GM12878 (cell line): ENCODE measurements at regions not wholly inside any gene's neighbourhood (a gene's known extent, or its start where the extent isn't known, plus 50 kb on each side); places are given as distances from the start of the nearest gene placed in this dataset.

Source experiments
- CTCF ChIP-seq, 3 experiments: IDR thresholded peaks in 2 of 3; conservative IDR thresholded peaks in 1 of 3; 2 replicates each; pipeline ENCODE4 v1.5.1; 2011; ENCODE audit warnings: low read depth in 3 of 3, low read length in 3 of 3, mild to moderate bottlenecking in 3 of 3, control low read depth in 2 of 3, moderate library complexity in 2 of 3, inconsistent platforms in 1 of 3, mixed read lengths in 1 of 3; ENCODE audit not compliant: control insufficient read depth in 2 of 3, insufficient read depth in 1 of 3; ENCODE audit errors: extremely low read depth in 1 of 3
- E2F8 ChIP-seq: fragments of 450-650 bp; IDR thresholded peaks from 2 replicates; pipeline ENCODE4 v1.6.1; 2018; ENCODE audit warnings: mild to moderate bottlenecking, low read depth, moderate library complexity; ENCODE audit not compliant: partially characterized antibody
- EGR1 ChIP-seq, 2 experiments: IDR thresholded peaks; 1 replicate in 1 of 2; 2 replicates in 1 of 2; pipeline ENCODE4 v1.6.1; 2011 to 2012; ENCODE audit warnings: low read depth in 2 of 2, low read length in 2 of 2, borderline replicate concordance in 1 of 2, mild to moderate bottlenecking in 1 of 2, moderate library complexity in 1 of 2
- ETV6 ChIP-seq, 2 experiments: fragments of 450-650 bp in 1 of 2; IDR thresholded peaks in 1 of 2; conservative IDR thresholded peaks in 1 of 2; 2 replicates each; pipeline ENCODE4 v1.6.1; 2014; ENCODE audit warnings: antibody characterized with exemption in 1 of 2, borderline replicate concordance in 1 of 2, low read depth in 1 of 2, mild to moderate bottlenecking in 1 of 2, moderate library complexity in 1 of 2
- GABPA ChIP-seq: IDR thresholded peaks from 2 replicates; pipeline ENCODE4 v1.6.1; 2014; ENCODE audit warnings: antibody characterized with exemption, low read depth, mild to moderate bottlenecking, inconsistent platforms
- HDAC6 ChIP-seq: fragments of 200-600 bp; sonication (generic); IDR thresholded peaks from one replicate; pipeline ENCODE4 v1.8.0; 2017; ENCODE audit warnings: antibody characterized with exemption; ENCODE audit not compliant: unreplicated experiment
- POLR2A ChIP-seq: IDR thresholded peaks from 2 replicates; pipeline ENCODE4 v1.6.1; 2011; ENCODE audit warnings: low read depth, mild to moderate bottlenecking, low read length

GRCh38 chr9:86821006-86821845 lies 126.1 kb downstream of the GAS1 start:
- TF ChIP-seq CTCF (IDR thresholded peaks at IDR 0.05 in 2 of 3, conservative IDR thresholded peaks at IDR 0.05 in 1 of 3; ENCODE audit: control insufficient read depth in 2 of 3, extremely low read depth in 1 of 3, insufficient read depth in 1 of 3, low read depth in 3 of 3, low read length in 3 of 3) (no peak), ETV6 (conservative IDR thresholded peaks at IDR 0.05 in 1 of 2, IDR thresholded peaks at IDR 0.05 in 1 of 2; ENCODE audit: borderline replicate concordance in 1 of 2, low read depth in 1 of 2) (no peak), GABPA (no peak), E2F8 (no peak), EGR1 (IDR thresholded peaks at IDR 0.05; ENCODE audit: borderline replicate concordance in 1 of 2, low read depth in 2 of 2, low read length in 2 of 2) (no peak), POLR2A (no peak), HDAC6 (no peak)
